GM13977 (cell line): ENCODE measurements at regions not wholly inside any gene's neighbourhood (a gene's known extent, or its start where the extent isn't known, plus 50 kb on each side); places are given as distances from the start of the nearest gene placed in this dataset.

Experiments used
- DNase-seq: peaks from one replicate; pipeline ENCODE4 v3.0.0; 2012; ENCODE audit warnings: low spot score
- CTCF ChIP-seq: IDR thresholded peaks from 2 replicates; pipeline ENCODE4 v1.5.1; 2012; ENCODE audit warnings: mild to moderate bottlenecking, control low read depth; ENCODE audit not compliant: insufficient read depth; ENCODE audit errors: extremely low read depth, missing control alignments
- in situ Hi-C: fragments of 300-500 bp; cut with MboI; formaldehyde crosslinking; loops from one replicate; pipeline ENCODE4 v1.12.0; 2022; ENCODE audit warnings: low sequenced_read_pairs, low pct_unique_long_range_greater_than_20kb, mixed read lengths, inconsistent platforms; ENCODE audit not compliant: unreplicated experiment

DNA sequence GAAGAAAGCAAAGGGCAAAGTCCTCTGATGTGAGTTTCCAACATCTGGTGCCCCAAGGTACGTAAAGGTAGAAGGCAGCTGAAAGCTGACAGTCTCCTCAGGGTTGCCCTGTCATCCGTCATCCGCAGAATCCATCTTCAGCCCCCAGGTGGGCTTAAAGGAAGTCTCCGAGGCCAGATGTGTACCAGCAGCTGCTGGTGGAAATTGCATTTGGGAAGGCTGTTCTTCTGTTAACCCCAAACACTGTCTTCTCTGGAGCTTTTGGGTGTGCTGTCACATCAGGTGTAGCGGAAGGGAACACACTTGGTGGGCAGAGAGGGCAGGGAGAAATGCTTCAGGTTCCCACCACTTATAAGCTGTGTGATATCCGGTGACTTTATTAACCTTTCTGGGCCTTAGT, 310.0 kb upstream of the GATB start:
- in situ Hi-C loops = no loop called here
- TF ChIP-seq CTCF = no peak

GRCh38 chr4:152068866-152069265, 308.1 kb upstream of the GATB start:
- no peak for DNase-seq
- in situ Hi-C loops = no loop called here
- no peak for TF ChIP-seq CTCF

More for the DNA sequence above, 310.0 kb upstream of the GATB start:
- DNase-seq = no peak

DNA sequence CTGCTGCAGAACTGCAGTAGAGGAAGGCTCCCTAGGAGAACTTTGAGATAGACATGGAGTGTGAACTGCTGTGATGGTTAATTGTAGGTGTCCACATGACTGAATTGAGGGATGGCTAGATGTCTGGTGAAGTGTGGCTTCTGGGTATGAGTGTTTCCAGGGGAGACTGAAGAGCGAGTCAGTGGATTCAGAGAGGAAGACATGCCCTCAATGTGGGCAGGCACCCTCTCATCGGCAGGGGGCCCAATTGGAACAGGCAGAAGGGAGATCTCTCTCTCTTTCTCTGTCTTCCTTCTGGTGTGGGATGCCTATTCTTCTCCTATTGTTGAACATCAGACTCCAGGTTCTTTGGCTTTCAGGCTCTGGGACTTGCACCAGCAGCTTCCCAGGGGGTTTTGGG, 304.7 kb upstream of the GATB start:
- no peak for DNase-seq
- in situ Hi-C loops = no loop called here
- TF ChIP-seq CTCF = no peak

DNA sequence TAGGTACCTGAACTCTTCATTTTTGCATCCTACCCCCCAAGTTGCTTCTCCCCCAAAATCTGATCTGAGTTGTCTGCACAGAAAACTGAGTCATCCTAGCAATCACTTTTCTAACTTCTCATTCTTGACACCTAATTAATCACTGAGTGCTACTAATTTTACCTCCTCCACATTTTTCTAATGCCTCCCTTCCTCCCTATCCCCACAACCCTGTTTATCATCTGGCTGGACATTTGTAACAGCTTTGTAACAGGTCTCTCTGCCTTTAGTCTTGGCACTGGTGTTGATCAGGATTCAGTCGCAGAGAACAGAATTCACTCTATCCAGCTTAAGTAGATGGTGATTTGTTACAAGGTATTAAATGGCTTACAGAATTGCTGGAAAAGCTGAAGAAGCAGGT, 303.9 kb upstream of the GATB start:
- in situ Hi-C loops = no loop called here
- no peak for TF ChIP-seq CTCF
- no peak for DNase-seq

- TF ChIP-seq CTCF = no peak
- in situ Hi-C loops = no loop called here
- DNase-seq = no peak
Observed at GRCh38 chr4:152064282-152064681, 303.5 kb upstream of the GATB start.

DNA sequence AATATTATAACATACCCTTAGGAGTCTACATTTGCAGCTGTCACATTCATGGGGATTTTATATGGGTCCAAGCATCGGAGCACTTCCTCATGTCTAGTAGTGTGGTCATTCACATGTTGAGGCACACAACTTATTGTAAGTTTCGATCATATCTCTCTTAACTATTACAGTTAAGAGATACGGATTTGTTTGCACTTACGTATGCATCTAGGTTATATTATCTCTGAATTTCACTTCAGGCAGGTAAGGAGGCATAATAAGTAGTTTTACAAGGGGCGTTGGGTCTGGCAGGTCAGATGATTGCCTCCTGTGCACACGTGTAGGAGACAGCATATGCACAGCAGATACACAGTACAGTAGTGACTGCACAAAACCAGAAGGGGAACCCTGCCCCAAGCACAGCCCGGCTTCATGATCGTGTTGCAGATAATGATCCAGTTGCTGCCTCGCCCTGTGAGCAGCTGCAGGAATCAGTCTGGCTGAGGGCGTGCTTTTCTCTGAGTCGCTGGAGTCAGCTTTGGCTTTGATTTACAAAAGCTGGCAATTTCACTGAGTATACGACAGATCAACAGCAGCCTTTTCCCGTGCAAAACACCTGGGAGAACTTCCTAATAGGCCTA, 302.9 kb upstream of the GATB start:
- in situ Hi-C loops = no loop called here
- no peak for TF ChIP-seq CTCF
- no peak for DNase-seq
